ENCODE measurements at regions not wholly inside any gene's neighbourhood (a gene's known extent, or its start where the extent isn't known, plus 50 kb on each side); places are given as distances from the start of the nearest gene placed in this dataset.

DNA sequence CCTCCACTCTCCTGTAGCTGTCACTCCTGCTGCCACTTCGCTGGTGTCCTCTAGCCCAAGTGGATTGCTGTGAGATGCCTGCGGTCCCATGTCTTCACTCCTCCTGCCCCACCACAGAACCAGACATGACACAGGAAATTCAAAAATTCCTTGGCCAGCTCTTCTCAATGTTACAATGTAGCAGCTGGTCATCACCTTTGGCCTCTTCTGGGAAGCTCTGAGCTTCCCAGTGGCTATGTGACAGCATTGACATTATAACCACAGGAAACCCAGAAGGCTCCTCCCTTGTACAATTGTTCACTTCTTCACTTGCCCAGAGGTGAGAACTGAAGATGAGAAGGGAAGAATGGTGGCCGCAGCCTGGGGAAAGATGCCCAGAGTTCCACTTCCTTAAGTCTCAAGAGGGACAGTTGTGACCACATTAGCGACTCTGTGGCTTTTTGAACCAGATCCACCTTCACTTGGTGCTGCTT is 76.1 kb upstream of the NAA20 start:
- Histone ChIP-seq H3K4me3 (replicated peaks; ENCODE audit: insufficient read depth, low read length) (no peak overlapping the region), H3K27ac (replicated peaks) (no peak overlapping the region), H3K27me3 (ENCODE audit: insufficient read depth, poor library complexity, severe bottlenecking) (no peaks in the 10 kb centered on the region)
- TF ChIP-seq, protein P1, sequence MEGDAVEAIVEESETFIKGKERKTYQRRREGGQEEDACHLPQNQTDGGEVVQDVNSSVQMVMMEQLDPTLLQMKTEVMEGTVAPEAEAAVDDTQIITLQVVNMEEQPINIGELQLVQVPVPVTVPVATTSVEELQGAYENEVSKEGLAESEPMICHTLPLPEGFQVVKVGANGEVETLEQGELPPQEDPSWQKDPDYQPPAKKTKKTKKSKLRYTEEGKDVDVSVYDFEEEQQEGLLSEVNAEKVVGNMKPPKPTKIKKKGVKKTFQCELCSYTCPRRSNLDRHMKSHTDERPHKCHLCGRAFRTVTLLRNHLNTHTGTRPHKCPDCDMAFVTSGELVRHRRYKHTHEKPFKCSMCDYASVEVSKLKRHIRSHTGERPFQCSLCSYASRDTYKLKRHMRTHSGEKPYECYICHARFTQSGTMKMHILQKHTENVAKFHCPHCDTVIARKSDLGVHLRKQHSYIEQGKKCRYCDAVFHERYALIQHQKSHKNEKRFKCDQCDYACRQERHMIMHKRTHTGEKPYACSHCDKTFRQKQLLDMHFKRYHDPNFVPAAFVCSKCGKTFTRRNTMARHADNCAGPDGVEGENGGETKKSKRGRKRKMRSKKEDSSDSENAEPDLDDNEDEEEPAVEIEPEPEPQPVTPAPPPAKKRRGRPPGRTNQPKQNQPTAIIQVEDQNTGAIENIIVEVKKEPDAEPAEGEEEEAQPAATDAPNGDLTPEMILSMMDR (IDR thresholded peaks at IDR 0.05; ENCODE audit: insufficient read depth, low read length): no peak
- TF ChIP-seq SPI1 (IDR thresholded peaks at IDR 0.05; ENCODE audit: borderline replicate concordance, low read depth) (0 out of 2 replicates have a peak, but pooled peaks have one; percentile 16), GABPA (IDR thresholded peaks at IDR 0.05; ENCODE audit: low read depth) (no peak), POLR2AphosphoS5 (IDR thresholded peaks at IDR 0.05; ENCODE audit: low read depth) (no peak)
- TF ChIP-seq, protein P2, sequence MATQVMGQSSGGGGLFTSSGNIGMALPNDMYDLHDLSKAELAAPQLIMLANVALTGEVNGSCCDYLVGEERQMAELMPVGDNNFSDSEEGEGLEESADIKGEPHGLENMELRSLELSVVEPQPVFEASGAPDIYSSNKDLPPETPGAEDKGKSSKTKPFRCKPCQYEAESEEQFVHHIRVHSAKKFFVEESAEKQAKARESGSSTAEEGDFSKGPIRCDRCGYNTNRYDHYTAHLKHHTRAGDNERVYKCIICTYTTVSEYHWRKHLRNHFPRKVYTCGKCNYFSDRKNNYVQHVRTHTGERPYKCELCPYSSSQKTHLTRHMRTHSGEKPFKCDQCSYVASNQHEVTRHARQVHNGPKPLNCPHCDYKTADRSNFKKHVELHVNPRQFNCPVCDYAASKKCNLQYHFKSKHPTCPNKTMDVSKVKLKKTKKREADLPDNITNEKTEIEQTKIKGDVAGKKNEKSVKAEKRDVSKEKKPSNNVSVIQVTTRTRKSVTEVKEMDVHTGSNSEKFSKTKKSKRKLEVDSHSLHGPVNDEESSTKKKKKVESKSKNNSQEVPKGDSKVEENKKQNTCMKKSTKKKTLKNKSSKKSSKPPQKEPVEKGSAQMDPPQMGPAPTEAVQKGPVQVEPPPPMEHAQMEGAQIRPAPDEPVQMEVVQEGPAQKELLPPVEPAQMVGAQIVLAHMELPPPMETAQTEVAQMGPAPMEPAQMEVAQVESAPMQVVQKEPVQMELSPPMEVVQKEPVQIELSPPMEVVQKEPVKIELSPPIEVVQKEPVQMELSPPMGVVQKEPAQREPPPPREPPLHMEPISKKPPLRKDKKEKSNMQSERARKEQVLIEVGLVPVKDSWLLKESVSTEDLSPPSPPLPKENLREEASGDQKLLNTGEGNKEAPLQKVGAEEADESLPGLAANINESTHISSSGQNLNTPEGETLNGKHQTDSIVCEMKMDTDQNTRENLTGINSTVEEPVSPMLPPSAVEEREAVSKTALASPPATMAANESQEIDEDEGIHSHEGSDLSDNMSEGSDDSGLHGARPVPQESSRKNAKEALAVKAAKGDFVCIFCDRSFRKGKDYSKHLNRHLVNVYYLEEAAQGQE (IDR thresholded peaks at IDR 0.05; ENCODE audit: insufficient replicate concordance, low read depth): no peak
- peak; percentile 3 to 74 for DNase-seq (ENCODE audit: low read depth in 1 of 2, low spot score in 1 of 2)

DNA sequence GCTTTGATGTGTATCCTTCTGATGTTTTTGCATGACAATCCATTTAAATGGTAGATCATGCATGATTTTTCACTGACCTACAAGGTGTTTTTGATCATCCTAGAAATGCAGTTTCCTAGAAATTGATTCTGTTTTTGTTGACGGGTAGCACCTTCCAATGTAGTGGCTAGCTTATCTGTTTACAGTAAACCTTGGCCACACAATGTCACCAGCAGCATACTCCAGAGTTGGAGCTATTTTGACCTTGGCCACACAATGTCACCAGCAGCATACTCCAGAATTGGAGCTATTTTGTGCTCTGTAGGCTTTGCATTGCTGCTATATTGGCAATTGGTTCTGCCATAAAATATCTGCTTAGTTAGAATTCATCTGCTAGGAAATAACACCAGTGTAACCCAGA is 74.6 kb upstream of the NAA20 start:
- peak overlapping the region; percentile 58 for H3K27ac ChIP-seq (replicated peaks)
- no peak for TF ChIP-seq SPI1 (IDR thresholded peaks at IDR 0.05; ENCODE audit: borderline replicate concordance, low read depth)
- no peak for TF ChIP-seq GABPA (IDR thresholded peaks at IDR 0.05; ENCODE audit: low read depth)
- TF ChIP-seq, protein P1 (IDR thresholded peaks at IDR 0.05; ENCODE audit: insufficient read depth, low read length): no peak
- TF ChIP-seq POLR2AphosphoS5 (IDR thresholded peaks at IDR 0.05; ENCODE audit: low read depth): no peak
- TF ChIP-seq, protein P2 (IDR thresholded peaks at IDR 0.05; ENCODE audit: insufficient replicate concordance, low read depth): no peak
- H3K27me3 ChIP-seq (ENCODE audit: insufficient read depth, poor library complexity, severe bottlenecking): no peaks in the 10 kb centered on the region
- DNase-seq (ENCODE audit: low read depth in 1 of 2, low spot score in 1 of 2): no peak
- H3K4me3 ChIP-seq (replicated peaks; ENCODE audit: insufficient read depth, low read length): no peak overlapping the region

DNA sequence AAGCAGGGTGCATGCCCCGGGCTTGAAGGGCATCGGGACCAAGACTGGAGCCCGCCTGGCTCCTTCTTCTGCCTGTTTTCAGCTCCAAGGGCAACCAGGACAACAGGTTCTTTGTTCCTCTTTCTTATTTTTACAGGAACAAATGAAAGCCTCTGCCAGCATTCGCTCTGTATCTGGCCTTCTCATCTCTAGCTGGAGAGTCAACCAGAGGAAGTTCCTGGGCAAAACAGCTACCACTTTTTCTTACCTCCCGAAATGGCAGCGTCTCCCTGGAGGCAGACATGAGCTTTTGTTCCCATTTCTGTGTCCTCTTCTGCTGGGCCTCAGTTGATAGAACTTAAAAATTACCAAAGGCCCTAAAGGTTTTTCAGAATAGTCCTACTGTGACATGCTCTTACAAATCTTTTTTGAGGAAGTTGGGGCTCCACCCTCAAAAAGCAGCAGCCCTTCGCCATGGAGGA is 74.1 kb upstream of the NAA20 start:
- TF ChIP-seq, protein P1 (IDR thresholded peaks at IDR 0.05; ENCODE audit: insufficient read depth, low read length): no peak
- TF ChIP-seq SPI1 (IDR thresholded peaks at IDR 0.05; ENCODE audit: borderline replicate concordance, low read depth) (peak; percentile 12; the same call in 1 of the 2 replicates), GABPA (IDR thresholded peaks at IDR 0.05; ENCODE audit: low read depth) (no peak)
- DNase-seq (ENCODE audit: low read depth in 1 of 2, low spot score in 1 of 2): peak in 1 of 2 experiments; percentile 78
- Histone ChIP-seq H3K27ac (replicated peaks) (peak overlapping the region; percentile 58), H3K27me3 (ENCODE audit: insufficient read depth, poor library complexity, severe bottlenecking) (no peaks in the 10 kb centered on the region), H3K4me3 (replicated peaks; ENCODE audit: insufficient read depth, low read length) (no peak overlapping the region)
